A673 (cell line): ENCODE measurements at regions not wholly inside any gene's neighbourhood (a gene's known extent, or its start where the extent isn't known, plus 50 kb on each side); places are given as distances from the start of the nearest gene placed in this dataset.

Experiments used
- CTCF ChIP-seq: fragments of 300-800, 200-600 bp; sonication (generic); conservative IDR thresholded peaks from 2 replicates; pipeline ENCODE4 v1.5.1; 2017; ENCODE audit warnings: low read depth, mild to moderate bottlenecking, antibody characterized with exemption, low read length, moderate library complexity, mixed read lengths
- EZH2 ChIP-seq: fragments of 200-600 bp; sonication (generic); IDR thresholded peaks from 2 replicates; pipeline ENCODE4 v1.6.1; 2017; ENCODE audit warnings: borderline replicate concordance, low read depth, mild to moderate bottlenecking, mixed read lengths, antibody characterized with exemption, low read length; ENCODE audit not compliant: poor library complexity, severe bottlenecking

DNA sequence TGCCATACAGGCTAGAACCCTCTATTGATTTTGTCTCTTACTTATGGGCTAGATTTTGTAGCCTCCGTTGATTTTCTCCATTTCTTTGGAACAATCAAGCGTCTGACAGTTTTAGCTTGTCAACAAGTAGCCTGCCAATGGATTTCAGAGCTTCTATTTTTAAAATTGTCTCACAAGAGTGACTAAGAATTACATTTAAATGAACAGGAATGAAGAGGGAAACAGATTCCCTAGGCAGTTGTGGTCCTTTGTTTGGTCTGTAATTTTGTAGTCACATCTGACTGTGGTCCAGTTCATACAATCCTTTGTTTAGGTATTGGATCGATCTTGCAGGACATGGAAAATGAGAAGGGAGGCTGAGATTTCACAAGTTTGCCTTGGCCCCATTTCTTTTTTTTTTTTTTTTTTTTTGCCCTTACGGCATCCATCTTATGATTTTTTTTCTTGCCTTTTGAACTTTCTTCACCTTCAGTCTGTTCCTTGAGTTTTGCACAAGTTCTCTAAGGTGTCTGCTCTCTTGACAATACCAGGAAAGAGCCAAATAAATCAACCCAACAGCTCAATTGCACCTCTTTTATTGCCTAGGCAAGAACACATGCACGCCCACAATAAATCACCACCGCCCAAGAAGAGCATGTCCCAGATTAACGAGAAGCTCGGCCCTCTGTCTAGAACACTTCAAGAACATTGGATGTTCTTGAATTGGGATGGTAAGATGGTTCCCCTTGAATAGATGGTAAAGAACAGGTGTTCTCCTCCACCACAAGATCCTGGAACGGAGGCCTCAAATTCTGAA is 86.5 kb upstream of the EGFL6 start:
- TF ChIP-seq CTCF = no peak
- TF ChIP-seq EZH2 = no peak
